ENCODE measurements at regions not wholly inside any gene's neighbourhood (a gene's known extent, or its start where the extent isn't known, plus 50 kb on each side); places are given as distances from the start of the nearest gene placed in this dataset.

GRCh38 chr7:18117482-18117881 lies 89.8 kb upstream of the PRPS1L1 start:
- WGBS, 2 experiments (ENCODE audit: insufficient coverage in 2 of 2), result 93 to 100% methylated on average over 2 to 3 of the region's 3 CpGs
- H3K9me3 ChIP-seq (ENCODE audit: control insufficient read depth, low read length), result no peaks in the 10 kb centered on the region
- H3K4me3 ChIP-seq (ENCODE audit: extremely low read depth, insufficient read depth, low read length, poor library complexity, severe bottlenecking), result no peak overlapping the region
- H3K27ac ChIP-seq (ENCODE audit: low read depth, low read length, severe bottlenecking), result no peak overlapping the region
- peaks cover 3% of the 10 kb centered on the region for H3K4me1 ChIP-seq (ENCODE audit: control insufficient read depth, insufficient read depth, low read length, poor library complexity, severe bottlenecking)
- H3K36me3 ChIP-seq (ENCODE audit: control insufficient read depth, insufficient read depth, low read length), result no peaks in the 10 kb centered on the region

GRCh38 chr7:18119985-18120384 lies 92.3 kb upstream of the PRPS1L1 start:
- Histone ChIP-seq H3K36me3 (ENCODE audit: control insufficient read depth, insufficient read depth, low read length) (no peaks in the 10 kb centered on the region), H3K4me3 (ENCODE audit: extremely low read depth, insufficient read depth, low read length, poor library complexity, severe bottlenecking) (no peak overlapping the region), H3K9me3 (ENCODE audit: control insufficient read depth, low read length) (no peaks in the 10 kb centered on the region), H3K4me1 (ENCODE audit: control insufficient read depth, insufficient read depth, low read length, poor library complexity, severe bottlenecking) (peaks cover 3% of the 10 kb centered on the region), H3K27ac (ENCODE audit: low read depth, low read length, severe bottlenecking) (no peak overlapping the region)

- H3K36me3 ChIP-seq (ENCODE audit: control insufficient read depth, insufficient read depth, low read length), result no peaks in the 10 kb centered on the region
- no peak overlapping the region for H3K4me3 ChIP-seq (ENCODE audit: extremely low read depth, insufficient read depth, low read length, poor library complexity, severe bottlenecking)
- no peak overlapping the region for H3K27ac ChIP-seq (ENCODE audit: low read depth, low read length, severe bottlenecking)
- peaks cover 7% of the 10 kb centered on the region for H3K4me1 ChIP-seq (ENCODE audit: control insufficient read depth, insufficient read depth, low read length, poor library complexity, severe bottlenecking)
- WGBS, 2 experiments (ENCODE audit: insufficient coverage in 2 of 2), result 93% methylated on average over 2 of the region's 2 CpGs
- no peaks in the 10 kb centered on the region for H3K9me3 ChIP-seq (ENCODE audit: control insufficient read depth, low read length)
Observed at GRCh38 chr7:18123508-18124239, 96.0 kb upstream of the PRPS1L1 start.

GRCh38 chr7:18125476-18125875 lies 97.8 kb upstream of the PRPS1L1 start:
- Histone ChIP-seq H3K4me3 (ENCODE audit: extremely low read depth, insufficient read depth, low read length, poor library complexity, severe bottlenecking) (no peak overlapping the region), H3K9me3 (ENCODE audit: control insufficient read depth, low read length) (no peaks in the 10 kb centered on the region), H3K4me1 (ENCODE audit: control insufficient read depth, insufficient read depth, low read length, poor library complexity, severe bottlenecking) (peaks cover 7% of the 10 kb centered on the region), H3K27ac (ENCODE audit: low read depth, low read length, severe bottlenecking) (no peak overlapping the region), H3K36me3 (ENCODE audit: control insufficient read depth, insufficient read depth, low read length) (no peaks in the 10 kb centered on the region)
- 100% methylated on average over 1 of the region's 2 CpGs; no CpG with 5 or more reads in 1 of the 2 experiments for WGBS, 2 experiments (ENCODE audit: insufficient coverage in 2 of 2)

- Histone ChIP-seq H3K27ac (ENCODE audit: low read depth, low read length, severe bottlenecking) (no peak overlapping the region), H3K9me3 (ENCODE audit: control insufficient read depth, low read length) (no peaks in the 10 kb centered on the region), H3K4me3 (ENCODE audit: extremely low read depth, insufficient read depth, low read length, poor library complexity, severe bottlenecking) (no peak overlapping the region), H3K4me1 (ENCODE audit: control insufficient read depth, insufficient read depth, low read length, poor library complexity, severe bottlenecking) (peaks cover 6% of the 10 kb centered on the region), H3K36me3 (ENCODE audit: control insufficient read depth, insufficient read depth, low read length) (no peaks in the 10 kb centered on the region)
- WGBS, 2 experiments (ENCODE audit: insufficient coverage in 2 of 2), result no CpG with 5 or more reads among the region's 2 CpGs
Observed at GRCh38 chr7:18126281-18126680, 98.6 kb upstream of the PRPS1L1 start.

GRCh38 chr7:18128846-18129245 lies 101.2 kb upstream of the PRPS1L1 start:
- H3K9me3 ChIP-seq (ENCODE audit: control insufficient read depth, low read length), result no peaks in the 10 kb centered on the region
- H3K27ac ChIP-seq (ENCODE audit: low read depth, low read length, severe bottlenecking), result peak overlapping the region; percentile 13
- peaks cover 6% of the 10 kb centered on the region for H3K4me1 ChIP-seq (ENCODE audit: control insufficient read depth, insufficient read depth, low read length, poor library complexity, severe bottlenecking)
- H3K4me3 ChIP-seq (ENCODE audit: extremely low read depth, insufficient read depth, low read length, poor library complexity, severe bottlenecking), result no peak overlapping the region
- no peaks in the 10 kb centered on the region for H3K36me3 ChIP-seq (ENCODE audit: control insufficient read depth, insufficient read depth, low read length)
- no CpG with 5 or more reads among the region's 3 CpGs for WGBS, 2 experiments (ENCODE audit: insufficient coverage in 2 of 2)

GRCh38 chr7:18132811-18133210 lies 105.2 kb upstream of the PRPS1L1 start:
- Histone ChIP-seq H3K27ac (ENCODE audit: low read depth, low read length, severe bottlenecking) (no peak overlapping the region), H3K4me3 (ENCODE audit: extremely low read depth, insufficient read depth, low read length, poor library complexity, severe bottlenecking) (no peak overlapping the region), H3K9me3 (ENCODE audit: control insufficient read depth, low read length) (no peaks in the 10 kb centered on the region), H3K4me1 (ENCODE audit: control insufficient read depth, insufficient read depth, low read length, poor library complexity, severe bottlenecking) (peaks cover 6% of the 10 kb centered on the region), H3K36me3 (ENCODE audit: control insufficient read depth, insufficient read depth, low read length) (no peaks in the 10 kb centered on the region)

- Histone ChIP-seq H3K4me3 (ENCODE audit: extremely low read depth, insufficient read depth, low read length, poor library complexity, severe bottlenecking) (no peak overlapping the region), H3K4me1 (ENCODE audit: control insufficient read depth, insufficient read depth, low read length, poor library complexity, severe bottlenecking) (no peaks in the 10 kb centered on the region), H3K27ac (ENCODE audit: low read depth, low read length, severe bottlenecking) (no peak overlapping the region), H3K9me3 (ENCODE audit: control insufficient read depth, low read length) (no peaks in the 10 kb centered on the region), H3K36me3 (ENCODE audit: control insufficient read depth, insufficient read depth, low read length) (no peaks in the 10 kb centered on the region)
- WGBS, 2 experiments (ENCODE audit: insufficient coverage in 2 of 2), result 100% methylated on average over 1 of the region's 3 CpGs; no CpG with 5 or more reads in 1 of the 2 experiments
Observed at GRCh38 chr7:18133921-18134320, 106.3 kb upstream of the PRPS1L1 start.

GRCh38 chr7:18140943-18141342 lies 113.3 kb upstream of the PRPS1L1 start:
- no peak overlapping the region for H3K4me3 ChIP-seq (ENCODE audit: extremely low read depth, insufficient read depth, low read length, poor library complexity, severe bottlenecking)
- H3K27ac ChIP-seq (ENCODE audit: low read depth, low read length, severe bottlenecking), result no peak overlapping the region
- H3K4me1 ChIP-seq (ENCODE audit: control insufficient read depth, insufficient read depth, low read length, poor library complexity, severe bottlenecking), result no peaks in the 10 kb centered on the region
- no peaks in the 10 kb centered on the region for H3K36me3 ChIP-seq (ENCODE audit: control insufficient read depth, insufficient read depth, low read length)
- H3K9me3 ChIP-seq (ENCODE audit: control insufficient read depth, low read length), result no peaks in the 10 kb centered on the region

GRCh38 chr7:18144166-18144565 lies 116.5 kb upstream of the PRPS1L1 start:
- Histone ChIP-seq H3K9me3 (ENCODE audit: control insufficient read depth, low read length) (no peaks in the 10 kb centered on the region), H3K4me3 (ENCODE audit: extremely low read depth, insufficient read depth, low read length, poor library complexity, severe bottlenecking) (no peak overlapping the region), H3K27ac (ENCODE audit: low read depth, low read length, severe bottlenecking) (no peak overlapping the region), H3K4me1 (ENCODE audit: control insufficient read depth, insufficient read depth, low read length, poor library complexity, severe bottlenecking) (no peaks in the 10 kb centered on the region), H3K36me3 (ENCODE audit: control insufficient read depth, insufficient read depth, low read length) (no peaks in the 10 kb centered on the region)
- WGBS, 2 experiments (ENCODE audit: insufficient coverage in 2 of 2), result 80 to 92% methylated on average over 1 of the region's 1 CpG

GRCh38 chr7:18145160-18145559 lies 117.5 kb upstream of the PRPS1L1 start:
- no peaks in the 10 kb centered on the region for H3K9me3 ChIP-seq (ENCODE audit: control insufficient read depth, low read length)
- no peak overlapping the region for H3K27ac ChIP-seq (ENCODE audit: low read depth, low read length, severe bottlenecking)
- H3K4me3 ChIP-seq (ENCODE audit: extremely low read depth, insufficient read depth, low read length, poor library complexity, severe bottlenecking), result no peak overlapping the region
- no peaks in the 10 kb centered on the region for H3K36me3 ChIP-seq (ENCODE audit: control insufficient read depth, insufficient read depth, low read length)
- H3K4me1 ChIP-seq (ENCODE audit: control insufficient read depth, insufficient read depth, low read length, poor library complexity, severe bottlenecking), result no peaks in the 10 kb centered on the region

Measured in mesodermal cell (in vitro differentiated cells).